Gastroesophageal sphincter (tissue), 4 donors: ENCODE measurements at regions not wholly inside any gene's neighbourhood (a gene's known extent, or its start where the extent isn't known, plus 50 kb on each side); places are given as distances from the start of the nearest gene placed in this dataset.

ENCODE experiments used
- ATAC-seq: fragments of 150-250 bp; one replicate; pipeline ENCODE4 v1.9.1; 2016; ENCODE audit warnings: mild to moderate bottlenecking, moderate library complexity
- H3K27ac ChIP-seq, 4 donors: fragments of 200-600 bp; sonication (generic) in 3 of 4; 1 replicate in 3 of 4; 2 replicates in 1 of 4; pipeline ENCODE4 v1.5.1; 2016 to 2019
- H3K27me3 ChIP-seq: fragments of 200-600 bp; sonication (generic); one replicate; pipeline ENCODE4 v1.5.1; 2019
- H3K36me3 ChIP-seq, 2 donors: fragments of 200-600 bp; sonication (generic); one replicate each; pipeline ENCODE4 v1.5.1; 2019; ENCODE audit warnings: control low read depth in 1 of 2
- H3K4me1 ChIP-seq, 3 donors: fragments of 200-600 bp; sonication (generic); 1 replicate in 2 of 3; 2 replicates in 1 of 3; pipeline ENCODE4 v1.5.1; 2016 to 2019; ENCODE audit warnings: control low read depth in 2 of 3
- H3K4me3 ChIP-seq, 2 donors: fragments of 200-600 bp; sonication (generic); one replicate each; pipeline ENCODE4 v1.5.1; 2019; ENCODE audit warnings: mild to moderate bottlenecking in 1 of 2, moderate library complexity in 1 of 2
- H3K9me3 ChIP-seq, 3 donors: fragments of 200-600 bp; sonication (generic); one replicate each; pipeline ENCODE4 v1.5.1; 2017 to 2019; ENCODE audit warnings: control low read depth in 2 of 3
- EP300 ChIP-seq: sonication (generic); formaldehyde crosslinking; IDR thresholded peaks from one replicate; pipeline ENCODE4 v1.6.1; 2017; ENCODE audit warnings: antibody characterized with exemption, mild to moderate bottlenecking
- POLR2A ChIP-seq, 2 donors: fragments of 450-650 bp; IDR thresholded peaks; one replicate each; pipeline ENCODE4 v1.6.1; 2017; ENCODE audit warnings: antibody characterized with exemption in 2 of 2, mild to moderate bottlenecking in 2 of 2, moderate library complexity in 1 of 2
- POLR2AphosphoS5 ChIP-seq: sonication (generic); formaldehyde crosslinking; IDR thresholded peaks from one replicate; pipeline ENCODE4 v1.6.1; 2017; ENCODE audit warnings: antibody characterized with exemption
- WGBS, 2 donors: methylation state at CpG; one replicate each; pipeline ENCODE4 v1.1.5; 2018; ENCODE audit warnings: low coverage in 1 of 2; 5-methylcytosine and 5-hydroxymethylcytosine counted together
- TF ChIP-seq, protein P1 (sequence below), 4 experiments: fragments of 200-600 bp in 2 of 4; fragments of 450-650 bp in 2 of 4; sonication (generic) in 1 of 4; IDR thresholded peaks; one replicate each; pipeline ENCODE4 v1.5.1; 2017 to 2019; ENCODE audit warnings: antibody characterized with exemption in 4 of 4, mild to moderate bottlenecking in 2 of 4, moderate library complexity in 2 of 4

DNA sequence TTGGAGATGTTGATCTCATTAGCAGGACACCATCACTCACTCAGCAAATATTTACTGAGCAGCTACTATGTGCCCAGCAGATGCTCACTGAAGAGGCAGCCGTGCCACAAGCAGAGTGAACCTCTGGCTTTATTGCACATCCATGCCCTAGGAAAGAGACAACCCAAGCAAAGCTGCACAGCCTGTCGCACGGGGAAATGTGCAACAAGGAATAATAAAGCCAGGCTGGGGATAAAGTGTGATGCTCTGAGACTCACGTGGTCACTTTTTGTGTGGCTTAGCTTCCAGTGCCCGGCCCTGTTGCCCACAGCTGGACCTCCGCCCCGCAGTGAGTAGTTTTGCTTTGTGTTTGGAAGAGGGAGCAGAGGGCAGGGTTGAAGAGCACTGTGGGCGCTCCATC is 130.4 kb upstream of the CDH4 start:
- Histone ChIP-seq H3K36me3 (no peaks in the 10 kb centered on the region), H3K4me3 (no peak overlapping the region), H3K27ac (no peak overlapping the region), H3K9me3 (no peaks in the 10 kb centered on the region), H3K4me1 (peaks cover 0 to 38% (median 0%) of the 10 kb centered on the region in 3 donors), H3K27me3 (no peaks in the 10 kb centered on the region)
- 80 to 89% methylated on average over 1 to 3 of the region's 8 CpGs for WGBS, 2 donors
- no peak for TF ChIP-seq POLR2AphosphoS5
- no peak for TF ChIP-seq POLR2A (IDR thresholded peaks at IDR 0.05)
- no peak for TF ChIP-seq EP300
- TF ChIP-seq, protein P1, sequence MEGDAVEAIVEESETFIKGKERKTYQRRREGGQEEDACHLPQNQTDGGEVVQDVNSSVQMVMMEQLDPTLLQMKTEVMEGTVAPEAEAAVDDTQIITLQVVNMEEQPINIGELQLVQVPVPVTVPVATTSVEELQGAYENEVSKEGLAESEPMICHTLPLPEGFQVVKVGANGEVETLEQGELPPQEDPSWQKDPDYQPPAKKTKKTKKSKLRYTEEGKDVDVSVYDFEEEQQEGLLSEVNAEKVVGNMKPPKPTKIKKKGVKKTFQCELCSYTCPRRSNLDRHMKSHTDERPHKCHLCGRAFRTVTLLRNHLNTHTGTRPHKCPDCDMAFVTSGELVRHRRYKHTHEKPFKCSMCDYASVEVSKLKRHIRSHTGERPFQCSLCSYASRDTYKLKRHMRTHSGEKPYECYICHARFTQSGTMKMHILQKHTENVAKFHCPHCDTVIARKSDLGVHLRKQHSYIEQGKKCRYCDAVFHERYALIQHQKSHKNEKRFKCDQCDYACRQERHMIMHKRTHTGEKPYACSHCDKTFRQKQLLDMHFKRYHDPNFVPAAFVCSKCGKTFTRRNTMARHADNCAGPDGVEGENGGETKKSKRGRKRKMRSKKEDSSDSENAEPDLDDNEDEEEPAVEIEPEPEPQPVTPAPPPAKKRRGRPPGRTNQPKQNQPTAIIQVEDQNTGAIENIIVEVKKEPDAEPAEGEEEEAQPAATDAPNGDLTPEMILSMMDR (IDR thresholded peaks at IDR 0.05), result no peak
- ATAC-seq, result no peak

- no peak for TF ChIP-seq POLR2AphosphoS5
- no peak for TF ChIP-seq EP300
- TF ChIP-seq, protein P1 (IDR thresholded peaks at IDR 0.05), result no peak
- no peak for TF ChIP-seq POLR2A (IDR thresholded peaks at IDR 0.05)
- H3K4me3 ChIP-seq, result no peak overlapping the region
- H3K4me1 ChIP-seq, result peaks cover 0 to 26% (median 0%) of the 10 kb centered on the region in 3 donors
- no peaks in the 10 kb centered on the region for H3K27me3 ChIP-seq
- no CpG with 5 or more reads among the region's 7 CpGs for WGBS, 2 donors
- no peaks in the 10 kb centered on the region for H3K9me3 ChIP-seq
- no peak overlapping the region for H3K27ac ChIP-seq
- no peak for ATAC-seq
- H3K36me3 ChIP-seq, result no peaks in the 10 kb centered on the region
Measured at GRCh38 chr20:61123286-61123685, 128.8 kb upstream of the CDH4 start.

DNA sequence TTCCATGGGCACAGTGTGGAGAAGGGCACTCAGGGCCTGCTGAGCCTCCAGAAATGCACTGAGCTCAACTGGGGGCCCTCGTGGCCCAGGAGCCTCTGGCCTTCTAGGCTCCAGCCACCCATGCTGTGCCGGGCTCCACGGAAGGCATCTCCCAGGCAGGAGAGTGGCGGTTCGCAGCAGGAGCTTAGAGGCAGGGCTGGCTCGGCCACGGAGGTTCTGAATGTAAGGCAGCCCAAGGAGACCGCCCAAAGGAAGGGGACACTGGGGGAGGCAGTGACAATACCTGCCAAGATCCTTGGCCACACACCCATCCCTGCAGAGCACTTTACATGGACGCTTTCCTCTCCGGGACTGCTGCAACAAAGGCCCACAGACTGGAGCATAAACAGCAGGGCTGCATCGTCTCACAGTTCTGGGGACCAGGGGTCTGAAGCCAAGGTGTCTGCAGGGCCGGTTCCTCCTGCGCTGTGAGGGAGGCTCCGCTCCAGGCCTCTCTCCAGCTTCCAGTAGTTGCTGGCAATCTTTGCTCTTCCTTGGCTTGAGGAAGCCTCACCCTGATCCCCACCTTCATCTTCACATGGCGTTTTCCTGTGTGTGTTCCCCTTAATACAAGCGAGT is 128.2 kb upstream of the CDH4 start:
- H3K4me1 ChIP-seq, result peaks cover 0 to 26% (median 0%) of the 10 kb centered on the region in 3 donors
- TF ChIP-seq, protein P1 (IDR thresholded peaks at IDR 0.05), result no peak
- TF ChIP-seq EP300 (no peak), POLR2A (IDR thresholded peaks at IDR 0.05) (no peak), POLR2AphosphoS5 (no peak)
- no peaks in the 10 kb centered on the region for H3K27me3 ChIP-seq
- 59% methylated on average over 8 of the region's 16 CpGs; no CpG with 5 or more reads in 1 of the 2 donors for WGBS, 2 donors
- no peak for ATAC-seq
- H3K36me3 ChIP-seq, result no peaks in the 10 kb centered on the region
- H3K4me3 ChIP-seq, result no peak overlapping the region
- H3K27ac ChIP-seq, result no peak overlapping the region
- no peaks in the 10 kb centered on the region for H3K9me3 ChIP-seq

- no peak overlapping the region for H3K27ac ChIP-seq
- TF ChIP-seq, protein P1 (IDR thresholded peaks at IDR 0.05), result no peak
- TF ChIP-seq POLR2AphosphoS5, result no peak
- TF ChIP-seq EP300, result no peak
- no peak for TF ChIP-seq POLR2A (IDR thresholded peaks at IDR 0.05)
- H3K27me3 ChIP-seq, result no peaks in the 10 kb centered on the region
- H3K36me3 ChIP-seq, result no peaks in the 10 kb centered on the region
- WGBS, 2 donors, result 79 to 100% methylated on average over 1 to 6 of the region's 9 CpGs
- H3K9me3 ChIP-seq, result no peaks in the 10 kb centered on the region
- H3K4me1 ChIP-seq, result peaks cover 0 to 19% (median 0%) of the 10 kb centered on the region in 3 donors
- H3K4me3 ChIP-seq, result no peak overlapping the region
- ATAC-seq, result no peak
Measured at GRCh38 chr20:61125076-61125475, 127.0 kb upstream of the CDH4 start.

GRCh38 chr20:61125546-61126180 is 126.4 kb upstream of the CDH4 start:
- H3K27ac ChIP-seq, result no peak overlapping the region
- ATAC-seq, result no peak
- H3K9me3 ChIP-seq, result no peaks in the 10 kb centered on the region
- 59 to 79% methylated on average over 5 to 7 of the region's 14 CpGs for WGBS, 2 donors
- no peaks in the 10 kb centered on the region for H3K27me3 ChIP-seq
- peaks cover 0 to 14% (median 0%) of the 10 kb centered on the region in 3 donors for H3K4me1 ChIP-seq
- no peak overlapping the region for H3K4me3 ChIP-seq
- H3K36me3 ChIP-seq, result no peaks in the 10 kb centered on the region
- TF ChIP-seq, protein P1 (IDR thresholded peaks at IDR 0.05), result no peak
- no peak for TF ChIP-seq POLR2A (IDR thresholded peaks at IDR 0.05)
- TF ChIP-seq POLR2AphosphoS5, result no peak
- no peak for TF ChIP-seq EP300
